Neural cell (in vitro differentiated cells): ENCODE measurements at regions not wholly inside any gene's neighbourhood (a gene's known extent, or its start where the extent isn't known, plus 50 kb on each side); places are given as distances from the start of the nearest gene placed in this dataset.

Source experiments
- H2AFZ ChIP-seq: fragments of 200-600, 300-800 bp; sonication (generic), shearing (Covaris generic); 2 replicates; pipeline ENCODE4 v1.6.0; 2014; ENCODE audit warnings: low read depth, mild to moderate bottlenecking, antibody characterized with exemption, low read length, moderate library complexity
- H3F3A ChIP-seq: fragments of 200-600 bp; shearing (Covaris generic); 2 replicates; pipeline ENCODE4 v1.6.1; 2016; ENCODE audit warnings: mild to moderate bottlenecking, moderate library complexity, mixed read lengths, antibody characterized with exemption, low read length; ENCODE audit not compliant: insufficient read depth, poor library complexity, severe bottlenecking
- H3K27ac ChIP-seq: fragments of 200-600, 300-800 bp; sonication (generic), shearing (Covaris generic); 2 replicates; pipeline ENCODE4 v1.5.1; 2014; ENCODE audit warnings: mild to moderate bottlenecking, low read length, moderate library complexity
- H3K27me3 ChIP-seq: fragments of 300-800, 200-600 bp; sonication (generic), shearing (Covaris generic); 2 replicates; pipeline ENCODE4 v1.6.0; 2014; ENCODE audit warnings: mild to moderate bottlenecking, low read depth, low read length, moderate library complexity; ENCODE audit not compliant: insufficient read depth
- H3K36me3 ChIP-seq: fragments of 300-800, 200-600 bp; sonication (generic), shearing (Covaris generic); 2 replicates; pipeline ENCODE4 v1.5.1; 2014; ENCODE audit warnings: mild to moderate bottlenecking, antibody characterized with exemption, low read length, moderate library complexity; ENCODE audit not compliant: insufficient read depth
- H3K4me2 ChIP-seq: fragments of 300-800, 200-600 bp; sonication (generic), shearing (Covaris generic); 2 replicates; pipeline ENCODE4 v1.6.0; 2014; ENCODE audit warnings: mild to moderate bottlenecking, low read length
- H3K4me3 ChIP-seq: fragments of 300-800, 200-600 bp; sonication (generic), shearing (Covaris generic); 2 replicates; pipeline ENCODE4 v1.5.1; 2014; ENCODE audit warnings: mild to moderate bottlenecking, low read length, moderate library complexity
- H3K79me2 ChIP-seq: fragments of 200-600 bp; shearing (Covaris generic); replicated peaks from 2 replicates; pipeline ENCODE4 v1.6.0; 2014; ENCODE audit warnings: mild to moderate bottlenecking, low read length, moderate library complexity; ENCODE audit not compliant: insufficient read depth
- H3K9ac ChIP-seq: fragments of 300-800, 200-600 bp; sonication (generic), shearing (Covaris generic); 2 replicates; pipeline ENCODE4 v1.6.1; 2016; ENCODE audit warnings: mild to moderate bottlenecking, low read length, mixed read lengths
- H3K9me2 ChIP-seq: fragments of 200-600 bp; shearing (Covaris generic); 2 replicates; pipeline ENCODE4 v1.6.1; 2016; ENCODE audit warnings: mild to moderate bottlenecking, low read length, mixed read lengths; ENCODE audit not compliant: insufficient read depth
- H3K9me3 ChIP-seq: fragments of 200-600, 300-800 bp; sonication (generic), shearing (Covaris generic); 2 replicates; pipeline ENCODE4 v1.6.1; 2016; ENCODE audit warnings: mild to moderate bottlenecking, mixed run types, low read length, moderate library complexity, mixed read lengths
- H4K20me1 ChIP-seq: fragments of 200-600 bp; shearing (Covaris generic); 2 replicates; pipeline ENCODE4 v1.6.1; 2016; ENCODE audit warnings: mild to moderate bottlenecking, mixed run types; ENCODE audit not compliant: insufficient read depth
- CTCF ChIP-seq: fragments of 450-650 bp; IDR thresholded peaks from 2 replicates; pipeline ENCODE4 v1.5.1; 2014; ENCODE audit warnings: antibody characterized with exemption, mild to moderate bottlenecking, moderate library complexity; ENCODE audit not compliant: poor library complexity, severe bottlenecking
- EP300 ChIP-seq: fragments of 450-650 bp; conservative IDR thresholded peaks from 2 replicates; pipeline ENCODE4 v1.6.1; 2014; ENCODE audit warnings: antibody characterized with exemption, mild to moderate bottlenecking, moderate library complexity; ENCODE audit not compliant: poor library complexity, severe bottlenecking
- EZH2 ChIP-seq: fragments of 200-600, 300-800 bp; shearing (Covaris generic), sonication (generic); IDR thresholded peaks from 2 replicates; pipeline ENCODE4 v1.6.1; 2014; ENCODE audit warnings: antibody characterized with exemption, low read length, borderline replicate concordance, mild to moderate bottlenecking; ENCODE audit not compliant: insufficient read depth, poor library complexity, severe bottlenecking
- MXI1 ChIP-seq: fragments of 450-650 bp; conservative IDR thresholded peaks from 2 replicates; pipeline ENCODE4 v1.6.1; 2014; ENCODE audit warnings: antibody characterized with exemption, mild to moderate bottlenecking; ENCODE audit not compliant: poor library complexity, severe bottlenecking
- POLR2AphosphoS5 ChIP-seq: IDR thresholded peaks from 2 replicates; pipeline ENCODE4 v1.6.1; 2012
- RAD21 ChIP-seq: fragments of 450-650 bp; conservative IDR thresholded peaks from 2 replicates; pipeline ENCODE4 v1.6.1; 2014; ENCODE audit warnings: antibody characterized with exemption, mild to moderate bottlenecking, moderate library complexity
- REST ChIP-seq: IDR thresholded peaks from 2 replicates; pipeline ENCODE4 v1.6.1; 2012; ENCODE audit warnings: borderline replicate concordance
- SMC3 ChIP-seq: fragments of 450-650 bp; conservative IDR thresholded peaks from 2 replicates; pipeline ENCODE4 v1.6.1; 2014; ENCODE audit warnings: antibody characterized with exemption, mild to moderate bottlenecking, moderate library complexity; ENCODE audit not compliant: poor library complexity
- TAF1 ChIP-seq: IDR thresholded peaks from 2 replicates; pipeline ENCODE4 v1.6.1; 2012; ENCODE audit warnings: low read depth

GRCh38 chr4:180566492-180566891 is 1676.7 kb upstream of the TENM3 start:
- no peak for TF ChIP-seq REST
- TF ChIP-seq TAF1 = no peak
- TF ChIP-seq CTCF = no peak
- TF ChIP-seq POLR2AphosphoS5 = no peak
- no peak for TF ChIP-seq SMC3
- no peak for TF ChIP-seq EZH2
- no peak for TF ChIP-seq EP300
- TF ChIP-seq MXI1 = no peak
- no peak for TF ChIP-seq RAD21
- H2AFZ ChIP-seq = no peak overlapping the region
- H3K79me2 ChIP-seq = no peaks in the 10 kb centered on the region
- no peaks in the 10 kb centered on the region for H3F3A ChIP-seq
- no peak overlapping the region for H3K4me3 ChIP-seq
- H4K20me1 ChIP-seq = no peaks in the 10 kb centered on the region
- H3K27me3 ChIP-seq = no peaks in the 10 kb centered on the region
- H3K4me2 ChIP-seq = no peak overlapping the region
- H3K9me2 ChIP-seq = no peaks in the 10 kb centered on the region
- no peaks in the 10 kb centered on the region for H3K36me3 ChIP-seq
- H3K9ac ChIP-seq = no peak overlapping the region
- H3K27ac ChIP-seq = no peak overlapping the region
- no peaks in the 10 kb centered on the region for H3K9me3 ChIP-seq

- Histone ChIP-seq H2AFZ (no peak overlapping the region), H3K36me3 (no peaks in the 10 kb centered on the region), H4K20me1 (no peaks in the 10 kb centered on the region), H3K9me2 (no peaks in the 10 kb centered on the region), H3K27me3 (no peaks in the 10 kb centered on the region), H3K9me3 (no peaks in the 10 kb centered on the region), H3K27ac (no peak overlapping the region), H3K4me3 (no peak overlapping the region), H3F3A (no peaks in the 10 kb centered on the region), H3K9ac (no peak overlapping the region), H3K79me2 (no peaks in the 10 kb centered on the region), H3K4me2 (no peak overlapping the region)
- TF ChIP-seq POLR2AphosphoS5 (no peak), MXI1 (no peak), CTCF (no peak), EP300 (no peak), REST (no peak), RAD21 (no peak), EZH2 (no peak), SMC3 (no peak), TAF1 (no peak)
Measured at GRCh38 chr4:180567080-180567479, 1676.1 kb upstream of the TENM3 start.
